ENCODE measurements at regions not wholly inside any gene's neighbourhood (a gene's known extent, or its start where the extent isn't known, plus 50 kb on each side); places are given as distances from the start of the nearest gene placed in this dataset.
"Not testable (repeated sequence)": the region's sequence is repeated elsewhere in the genome, so short reads cannot be mapped to it uniquely, and the experiment has no call there.

DNA sequence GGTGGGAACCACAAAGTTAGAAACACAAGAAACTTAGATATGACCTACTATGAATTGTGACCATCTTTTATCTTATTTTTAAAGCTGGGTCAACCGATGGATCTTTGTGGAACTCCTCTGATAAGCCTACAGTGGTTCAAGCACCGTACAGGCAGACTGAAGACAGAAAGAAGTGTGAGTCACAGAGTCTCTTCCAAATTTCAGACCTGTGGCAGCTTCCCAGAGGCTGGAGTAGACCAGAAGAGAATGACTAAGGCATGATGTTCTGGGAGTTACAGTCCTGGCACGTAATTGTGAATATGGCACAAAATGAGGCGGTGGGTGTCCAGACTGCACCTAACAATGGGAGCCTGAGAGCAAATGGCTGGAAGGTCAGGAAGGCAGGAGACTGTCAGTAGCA is 70.0 kb downstream of the LMO4 start:
- no peak for DNase-seq

DNA sequence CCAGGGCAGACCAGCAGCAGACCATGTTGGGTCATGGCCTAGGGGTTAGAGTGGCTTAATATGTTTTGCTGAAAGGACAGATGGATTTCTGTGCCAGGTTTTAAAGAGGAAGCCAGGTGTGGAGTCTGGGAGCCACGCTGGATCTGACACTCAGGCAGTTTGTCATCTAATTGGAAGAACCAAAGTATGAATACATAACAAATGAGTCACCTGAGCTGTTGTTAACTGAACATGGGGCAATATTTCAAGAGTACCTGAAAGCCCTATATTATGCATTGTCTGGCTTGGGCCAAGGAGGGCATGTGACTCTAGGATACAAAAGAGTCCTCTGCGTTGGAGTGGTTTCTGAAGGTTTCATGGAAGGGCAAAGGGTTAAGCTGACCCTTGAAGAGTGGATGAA is 70.6 kb downstream of the LMO4 start:
- peak; percentile 33 to 79 for DNase-seq

DNA sequence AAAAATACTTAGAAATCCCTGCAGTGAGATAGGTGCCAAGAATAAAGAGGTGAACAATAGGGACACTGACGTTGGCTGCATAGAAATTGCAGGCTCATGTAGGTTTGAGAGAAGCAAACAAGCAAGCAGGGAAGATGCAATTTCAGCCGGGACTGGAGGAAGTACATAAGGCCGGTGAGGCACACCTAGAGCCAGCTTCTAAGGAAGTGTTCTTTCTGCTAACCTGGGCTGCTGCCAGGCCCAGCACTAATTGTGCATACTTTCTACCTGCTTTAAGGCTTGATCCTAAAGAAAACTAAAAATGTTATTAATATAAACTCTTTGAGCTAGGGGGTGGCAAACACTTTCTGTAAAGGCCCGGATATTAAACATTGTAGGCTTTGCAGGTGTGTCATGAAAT is 71.0 kb downstream of the LMO4 start:
- DNase-seq: peak; percentile 5 to 69

DNA sequence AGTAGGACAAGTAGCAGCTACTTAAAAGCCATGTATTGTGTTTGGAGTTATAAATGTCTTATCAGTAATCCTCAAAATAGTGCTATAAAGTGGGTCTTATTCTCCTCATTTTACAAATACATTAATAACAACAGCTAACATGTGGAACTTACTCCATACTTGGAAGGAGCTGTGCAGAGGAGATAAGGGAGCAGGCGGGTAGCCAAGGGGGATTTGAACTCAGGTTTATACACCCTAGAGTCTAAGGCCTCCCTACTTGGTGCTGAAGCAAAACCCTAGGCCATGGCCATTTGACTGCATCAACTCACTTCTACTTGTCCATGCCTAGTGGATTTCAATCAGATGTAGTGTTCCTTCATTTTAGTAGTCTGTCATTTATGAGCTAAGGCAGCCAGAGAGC is 72.1 kb downstream of the LMO4 start:
- DNase-seq: no peak

DNA sequence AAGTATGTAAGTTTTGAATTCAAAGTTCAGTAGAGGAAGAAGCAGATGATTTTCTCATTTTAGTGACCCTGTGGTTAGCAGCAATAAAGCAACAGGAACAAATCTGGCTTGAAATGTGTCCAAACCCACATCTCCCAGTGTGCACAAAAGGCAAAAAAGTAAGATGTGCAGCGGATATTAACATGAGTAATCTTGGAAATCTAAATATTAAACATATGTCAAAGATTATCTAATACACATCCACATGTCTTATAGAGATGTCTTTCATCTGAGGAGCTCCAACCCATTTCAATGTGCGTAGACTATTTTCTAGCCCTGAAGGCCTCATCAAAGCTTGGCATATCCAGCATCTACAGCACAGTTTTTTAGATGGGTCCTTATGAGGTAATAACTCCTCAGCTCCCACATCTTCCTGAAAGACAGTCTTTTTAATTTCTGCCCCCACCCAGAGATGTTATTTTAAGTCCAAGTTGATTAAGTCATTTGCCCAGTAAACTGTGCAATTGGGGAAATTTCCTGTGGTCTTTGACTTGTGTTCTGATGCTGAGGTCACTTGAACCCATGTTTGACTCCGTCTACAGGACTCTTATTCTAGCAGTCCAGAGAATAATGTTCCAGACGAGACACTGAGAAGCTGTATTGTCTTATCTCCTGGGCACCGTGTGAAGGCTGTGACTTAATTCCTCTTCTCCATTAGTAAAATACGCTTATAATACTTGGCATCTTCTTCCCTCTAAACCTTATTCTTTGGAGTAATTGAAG is 73.7 kb downstream of the LMO4 start:
- no peak for DNase-seq

DNA sequence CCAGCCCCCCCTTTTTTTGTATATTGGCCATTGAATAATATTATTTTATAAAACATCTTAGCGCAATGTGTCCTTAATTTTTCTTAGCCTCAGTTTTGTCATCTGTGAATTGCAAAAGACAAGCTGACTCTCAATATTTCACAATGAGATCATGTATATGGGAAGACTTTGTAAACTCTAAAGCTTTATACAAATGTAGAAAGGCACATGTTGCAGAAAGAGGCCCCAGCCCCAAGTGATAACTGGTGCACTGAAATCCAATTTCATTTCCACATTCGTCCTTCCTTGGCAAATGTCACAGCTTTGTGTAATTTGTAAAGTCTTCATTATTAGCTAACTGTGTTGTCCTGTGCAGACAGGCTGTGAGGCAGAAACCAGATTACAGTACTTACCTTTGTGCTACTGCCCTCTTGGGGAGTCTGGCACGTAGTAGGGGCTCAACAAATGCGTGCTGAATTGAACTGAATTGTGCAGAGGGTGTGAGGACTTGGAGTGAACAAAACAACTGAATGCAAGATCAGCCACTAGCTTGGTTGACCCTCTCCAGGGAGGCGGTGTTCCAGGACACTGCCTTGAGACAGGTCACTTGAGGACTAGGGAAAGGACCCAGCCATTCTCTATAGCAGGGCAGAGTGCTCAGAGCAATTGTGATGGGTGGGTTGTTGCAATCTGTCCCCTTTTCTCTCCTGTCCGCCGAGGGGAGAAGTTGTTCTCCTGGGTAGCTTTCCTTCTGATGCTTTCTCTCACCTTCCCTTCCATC is 74.6 kb downstream of the LMO4 start:
- DNase-seq: no peak

DNA sequence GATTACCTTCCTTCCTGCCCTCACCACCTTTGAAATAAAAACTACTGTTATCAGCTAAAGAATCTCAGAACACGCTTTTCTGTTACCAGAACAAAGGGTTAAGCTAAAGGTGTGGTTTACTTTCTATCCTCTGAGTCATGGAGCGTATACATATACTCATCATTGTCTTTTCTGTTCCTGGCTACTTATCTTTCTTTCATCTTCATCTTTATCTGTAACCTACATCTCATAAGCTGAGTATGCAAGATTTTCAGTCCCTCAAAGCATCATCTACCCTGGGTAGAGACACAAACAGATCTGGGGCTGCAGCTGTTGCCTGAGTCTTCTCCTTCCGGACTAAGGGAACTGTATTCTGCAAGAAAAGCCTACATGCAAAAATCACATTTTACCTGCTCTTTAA is 75.6 kb downstream of the LMO4 start:
- DNase-seq: no peak

DNA sequence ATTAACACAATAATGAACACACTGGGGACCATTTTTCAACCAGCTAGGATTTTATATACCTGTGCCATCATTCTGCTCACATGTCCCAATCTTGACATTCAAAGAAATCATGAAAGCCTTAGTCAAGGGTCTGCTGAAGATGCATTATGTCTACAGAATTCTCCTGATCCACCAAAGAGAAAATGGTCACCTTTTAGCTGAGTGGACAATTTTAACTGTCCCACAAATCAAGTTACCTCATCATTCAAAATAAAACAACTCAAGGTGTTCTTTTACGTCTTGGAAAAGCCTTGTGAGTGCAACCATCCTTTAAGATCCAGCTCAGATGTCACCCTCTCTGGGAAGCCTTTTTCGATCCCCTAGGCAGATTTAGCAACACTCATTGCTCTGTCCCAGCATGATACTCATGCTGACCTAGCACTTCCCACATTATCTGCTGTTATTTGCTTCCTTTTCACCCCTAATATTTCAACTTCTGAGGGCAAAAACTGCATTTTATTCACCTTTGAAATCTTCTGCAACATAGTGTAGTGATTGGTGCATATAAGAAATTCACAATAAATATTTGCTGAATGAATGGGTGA is 80.1 kb downstream of the LMO4 start:
- DNase-seq: no peak

DNA sequence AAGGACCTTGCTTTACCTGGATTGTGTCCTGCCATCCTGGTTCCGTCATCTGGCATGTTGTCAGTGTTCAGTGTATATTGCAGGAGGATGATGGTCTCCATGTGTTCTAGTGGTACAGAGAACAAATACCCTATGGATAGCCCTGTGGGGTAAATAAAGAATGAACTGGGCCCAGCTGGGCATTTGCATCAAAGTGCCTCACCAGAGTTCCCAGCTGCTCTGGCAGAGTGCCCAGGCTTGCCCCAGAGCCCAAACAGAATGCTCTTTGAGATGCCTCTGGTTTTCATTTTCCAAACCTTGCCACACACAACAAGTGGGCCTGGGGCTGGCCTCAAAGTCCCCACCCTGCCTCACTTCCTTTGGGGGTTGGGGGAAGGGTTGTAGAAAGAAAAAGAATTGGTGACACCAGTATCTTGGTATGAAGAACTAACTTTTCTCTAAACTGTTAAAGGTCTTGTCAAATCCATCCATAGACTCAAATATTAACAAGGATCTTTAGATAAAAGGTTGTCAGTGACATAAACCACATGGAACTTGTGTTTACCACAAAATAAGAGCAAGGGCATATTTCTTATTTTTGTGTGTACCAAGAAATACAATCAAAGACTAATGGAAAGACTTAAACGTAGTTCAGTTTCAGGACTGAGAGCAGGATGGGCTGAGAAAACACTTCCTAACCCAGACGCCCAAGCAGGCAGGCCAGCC is 82.2 kb downstream of the LMO4 start:
- DNase-seq: peak; percentile 66 to 84

DNA sequence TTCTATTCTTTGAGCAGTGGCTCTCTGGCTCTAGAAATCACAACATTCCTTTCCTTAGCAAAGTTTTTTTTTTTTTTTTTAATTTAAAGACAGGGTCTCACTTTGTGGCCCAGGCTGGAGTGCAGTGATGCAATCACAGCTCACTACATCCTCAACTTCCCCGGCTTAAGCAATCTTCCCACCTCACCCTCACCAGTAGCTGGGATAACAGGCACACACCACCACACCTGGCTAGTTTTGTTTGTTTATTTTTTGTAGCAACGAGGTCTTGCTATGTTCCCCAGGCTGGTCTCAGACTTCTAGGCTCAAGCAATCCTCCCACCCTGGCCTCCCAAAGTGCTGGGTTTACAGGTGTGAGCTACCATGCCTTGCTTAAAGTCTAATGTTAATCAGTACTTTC is 85.2 kb downstream of the LMO4 start:
- not testable (repeated sequence) for DNase-seq

DNA sequence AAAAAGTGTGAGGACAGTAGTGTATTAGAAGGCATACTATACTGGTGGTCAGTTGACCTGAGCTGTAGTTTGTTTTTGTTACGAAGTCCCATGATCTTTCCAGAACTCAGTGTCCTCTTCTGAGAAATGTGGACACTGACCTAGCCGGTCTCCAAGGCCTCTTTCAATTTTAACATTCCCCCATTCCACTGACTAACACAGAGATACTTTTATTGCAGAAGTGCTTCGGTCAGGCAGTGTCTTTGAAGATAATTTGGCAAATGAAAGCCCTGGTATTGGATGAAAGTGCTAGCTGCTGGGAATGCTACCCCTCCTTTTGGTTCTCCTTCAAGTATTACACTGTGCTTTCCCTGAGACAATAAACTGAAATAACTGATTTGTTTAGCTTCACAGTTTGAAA is 89.4 kb downstream of the LMO4 start:
- no peak for DNase-seq

DNA sequence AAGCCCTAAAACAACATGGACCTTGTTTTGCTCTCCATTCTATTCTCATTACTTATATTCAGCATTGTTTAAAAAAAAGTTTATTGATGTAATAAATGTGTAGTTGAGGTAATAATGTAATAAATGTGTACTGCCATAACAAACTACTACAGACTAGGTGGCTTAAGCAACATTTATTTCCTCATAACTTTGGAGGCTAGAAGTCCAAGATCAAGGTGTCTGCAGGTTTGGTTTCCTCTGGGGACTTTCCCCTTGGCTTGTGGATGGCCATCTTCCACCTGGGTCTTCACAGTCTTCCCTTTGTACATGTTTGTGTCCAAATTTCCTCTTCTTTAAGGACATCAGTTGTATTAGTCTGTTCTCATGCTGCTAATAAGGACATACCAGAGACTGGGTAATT is 93.1 kb downstream of the LMO4 start:
- no peak for DNase-seq

DNA sequence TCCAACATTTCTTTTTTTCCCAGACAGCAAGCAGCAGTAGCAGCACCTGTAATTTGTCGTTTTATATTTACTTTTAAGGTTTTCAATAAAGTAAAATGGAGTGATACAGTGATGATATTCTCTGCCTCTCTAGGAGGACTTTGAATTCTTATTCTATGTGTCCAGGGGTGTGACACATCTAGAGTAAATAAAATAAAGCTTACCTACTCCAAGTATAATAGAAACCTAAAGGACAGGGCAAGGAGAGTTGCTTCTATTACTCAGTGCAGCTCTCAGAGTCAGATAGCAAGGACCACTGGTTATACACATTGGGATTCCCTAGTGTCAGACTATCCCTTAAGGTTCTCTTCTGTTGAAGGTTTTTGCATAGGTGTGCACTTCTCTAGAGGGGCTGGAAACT is 95.9 kb downstream of the LMO4 start:
- DNase-seq: no peak

DNA sequence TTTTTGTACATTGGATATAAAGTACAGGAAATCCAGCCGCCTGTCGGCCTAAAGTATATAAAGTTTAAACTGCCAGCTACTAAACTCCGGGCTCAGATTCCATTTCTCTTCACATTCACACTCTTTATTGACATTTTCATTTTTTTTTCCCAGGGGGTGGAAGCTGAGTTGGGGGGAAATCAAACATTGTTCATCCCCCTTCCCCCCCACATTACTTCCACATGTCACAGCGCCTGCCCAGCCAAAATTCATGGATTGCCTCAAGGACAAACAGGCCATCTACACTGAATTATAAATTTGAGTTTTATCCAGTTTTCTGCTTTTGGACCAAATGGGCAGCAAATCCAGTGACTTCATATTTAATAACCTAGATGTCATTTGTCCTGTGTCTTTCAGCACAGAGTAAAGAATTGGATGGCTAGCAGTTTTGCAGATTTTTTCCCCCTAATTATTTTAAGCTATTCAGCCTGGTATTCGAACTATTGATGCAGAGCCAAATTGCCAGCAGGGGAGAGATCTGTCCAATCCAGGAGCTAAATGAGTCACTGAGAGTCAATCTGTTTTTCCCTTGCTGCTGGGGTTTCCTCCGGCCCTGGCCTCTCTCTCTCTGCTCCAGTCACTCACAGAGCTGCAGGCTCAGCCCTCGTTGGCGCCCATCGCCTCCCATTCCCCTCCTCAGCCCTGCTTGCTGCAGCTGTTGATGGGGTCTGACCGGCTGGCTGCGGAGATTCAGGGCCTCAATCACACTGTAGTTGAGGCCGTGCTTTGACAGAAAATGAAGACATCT is 98.0 kb downstream of the LMO4 start:
- peak in 1 of 2 experiments; percentile 17 for DNase-seq

DNA sequence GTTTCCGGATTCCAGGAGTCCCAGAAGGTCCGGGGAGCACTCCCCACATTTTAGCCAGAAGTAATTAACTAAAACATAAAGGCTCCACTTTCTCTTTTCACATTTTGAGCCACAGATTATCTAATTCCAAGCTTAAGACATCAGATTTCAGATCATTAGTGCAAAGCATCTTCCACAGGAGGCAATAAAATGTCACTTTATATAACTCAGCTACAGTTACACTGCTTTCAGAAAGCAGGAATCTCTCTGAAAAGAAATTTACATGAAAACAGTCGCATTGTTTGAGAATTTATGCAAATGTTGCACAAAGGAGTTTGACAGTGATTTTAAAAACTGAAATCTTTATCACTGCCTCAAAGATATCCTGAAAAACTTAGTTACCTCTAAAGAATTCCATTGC is 99.7 kb downstream of the LMO4 start:
- no peak for DNase-seq

DNA sequence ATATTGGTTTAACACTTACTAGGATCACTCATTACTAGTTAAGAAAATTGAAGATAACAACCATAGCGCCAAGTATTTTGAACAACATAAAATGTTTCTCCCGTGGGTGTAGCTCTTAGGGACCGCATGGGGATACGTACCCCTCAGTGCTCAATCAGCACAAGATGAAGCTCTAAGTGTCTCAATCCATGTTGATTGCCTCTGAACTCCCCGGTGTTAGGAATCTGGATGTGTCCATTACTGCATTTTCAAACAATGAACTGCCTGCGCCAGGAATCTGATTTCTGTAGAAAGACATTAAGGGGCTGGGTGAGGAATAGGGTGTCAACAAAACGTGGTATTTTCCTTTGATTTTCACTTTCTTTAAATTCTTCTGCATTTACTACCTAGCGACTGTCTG is 100.2 kb downstream of the LMO4 start:
- no peak for DNase-seq

DNA sequence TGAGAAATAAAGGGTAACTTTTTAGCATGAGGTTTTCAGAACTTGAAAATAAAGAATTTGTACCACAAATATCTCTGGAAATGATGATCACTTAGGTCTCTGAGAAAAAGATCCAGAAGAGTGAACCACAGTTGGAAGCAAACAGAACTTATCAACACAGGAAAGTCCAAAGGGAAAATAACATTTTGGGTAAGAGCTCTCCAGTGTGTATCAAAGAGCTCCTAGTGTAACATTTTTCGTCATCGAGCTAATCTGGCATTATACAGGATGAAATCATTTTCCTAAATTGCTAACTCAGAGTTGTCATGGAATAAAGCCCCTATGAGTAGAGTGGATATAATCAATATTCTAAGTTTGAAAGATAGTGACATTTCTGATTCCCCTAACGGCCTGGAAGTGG is 104.0 kb downstream of the LMO4 start:
- no peak for DNase-seq

DNA sequence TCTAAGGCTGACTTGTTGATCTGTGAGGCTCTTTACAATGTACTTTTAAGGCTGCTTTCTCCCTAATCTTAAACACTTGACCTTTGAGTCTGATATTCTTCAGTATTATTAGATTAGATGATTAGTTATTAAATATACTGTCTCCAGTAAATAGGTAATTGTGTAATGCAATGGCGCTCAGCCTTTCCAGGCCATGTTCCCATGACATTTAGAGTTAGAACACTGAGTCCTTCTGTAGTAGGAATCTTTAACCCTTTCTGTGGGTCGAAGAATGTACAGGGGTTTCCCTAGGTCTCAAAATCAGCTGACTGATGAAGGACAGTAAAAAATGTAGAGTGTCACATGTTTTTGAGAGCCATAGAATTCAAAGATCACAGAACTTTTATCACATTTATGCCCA is 104.4 kb downstream of the LMO4 start:
- DNase-seq: not testable (repeated sequence)

DNA sequence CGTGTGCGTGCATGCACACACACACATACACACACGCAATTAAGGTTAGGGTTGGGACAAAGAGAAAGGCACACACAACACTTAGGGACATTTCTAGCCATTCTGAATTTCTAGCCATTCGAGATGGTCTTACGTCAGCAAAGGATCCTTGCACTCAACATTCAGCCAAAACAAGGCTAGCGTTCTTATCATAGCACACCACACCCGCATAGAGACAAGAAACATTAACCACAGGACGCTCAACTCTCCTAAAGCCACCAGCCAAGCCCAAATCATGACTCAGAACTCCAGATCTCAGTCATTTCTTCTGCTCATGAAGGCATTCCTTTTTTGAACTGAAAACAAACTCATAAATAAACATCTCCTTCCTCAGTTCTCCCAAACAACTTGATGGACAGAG is 106.8 kb downstream of the LMO4 start:
- no peak for DNase-seq

DNA sequence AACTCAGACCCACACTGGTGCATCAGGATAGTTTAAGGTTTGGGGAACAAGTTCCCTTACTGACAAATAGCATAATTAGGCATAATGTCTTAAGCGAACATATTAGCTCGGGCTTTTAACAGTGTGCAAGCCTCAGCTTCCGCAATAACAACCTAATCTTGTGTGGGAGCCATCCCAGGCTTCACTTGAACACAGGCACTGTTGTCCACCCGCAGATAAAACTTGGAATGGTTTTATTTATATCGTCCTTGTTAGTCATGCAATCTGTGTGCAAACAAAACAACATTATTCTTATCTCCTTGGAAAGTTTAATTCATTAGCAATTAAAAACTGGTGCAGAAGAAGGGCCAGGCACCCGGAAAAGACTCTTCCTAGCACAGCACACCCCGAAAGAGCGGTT is 107.4 kb downstream of the LMO4 start:
- not testable (repeated sequence) for DNase-seq

DNA sequence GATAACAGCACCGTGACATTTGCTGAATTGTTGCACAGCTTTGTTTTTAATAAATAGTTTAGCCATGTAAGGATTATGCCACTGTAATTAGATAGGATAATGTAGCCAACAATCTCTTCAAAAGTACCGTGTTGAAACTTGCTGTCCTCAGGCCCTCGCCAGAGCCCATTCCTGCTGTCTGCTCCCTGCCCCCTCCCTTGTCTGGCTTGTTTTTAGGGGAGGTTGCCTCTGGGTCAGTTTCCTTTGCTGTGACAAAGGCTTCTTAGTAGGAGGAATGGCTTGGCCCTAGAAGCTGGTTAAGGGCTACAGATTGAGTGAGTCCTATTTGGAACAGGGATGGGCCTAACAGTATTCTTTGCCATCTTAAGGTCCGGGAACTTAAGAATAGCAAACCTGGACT is 107.9 kb downstream of the LMO4 start:
- DNase-seq: no peak

DNA sequence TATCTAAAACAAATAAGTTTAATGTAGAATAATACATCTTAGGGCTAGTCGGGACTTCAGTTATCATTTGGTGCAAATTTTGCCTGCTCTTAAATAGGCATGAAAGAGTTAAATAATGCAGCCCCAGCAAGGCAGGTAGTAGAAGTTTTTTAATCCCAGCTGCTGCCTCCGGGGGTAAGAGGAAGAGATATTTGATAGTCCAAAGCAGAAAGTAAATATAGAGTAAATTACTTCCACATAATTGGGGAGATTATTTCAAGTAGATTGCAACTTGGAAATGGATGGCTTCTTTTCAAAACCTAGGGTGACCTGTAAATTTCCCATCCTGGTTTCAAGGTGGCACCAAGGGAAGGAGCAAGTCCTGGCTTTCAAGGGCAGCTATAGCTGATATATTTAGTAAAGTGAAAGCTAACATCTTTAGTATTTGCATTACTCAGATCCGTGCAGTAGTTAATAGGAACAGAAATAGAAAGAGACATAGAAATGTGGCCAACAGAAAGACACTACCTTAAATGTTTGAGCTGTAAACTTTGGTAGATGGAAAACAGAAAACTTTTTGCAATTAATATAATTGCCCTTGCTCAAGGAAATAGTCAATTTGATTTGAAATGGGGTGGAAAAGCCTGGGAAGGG is 109.1 kb downstream of the LMO4 start:
- peak in 1 of 2 experiments; percentile 22 for DNase-seq
